Fibroblast of skin of scalp (primary cell): ENCODE measurements at regions not wholly inside any gene's neighbourhood (a gene's known extent, or its start where the extent isn't known, plus 50 kb on each side); places are given as distances from the start of the nearest gene placed in this dataset.

Experiments used
- DNase-seq: peaks from one replicate; pipeline ENCODE4 v3.0.0-alpha.2; 2013

DNA sequence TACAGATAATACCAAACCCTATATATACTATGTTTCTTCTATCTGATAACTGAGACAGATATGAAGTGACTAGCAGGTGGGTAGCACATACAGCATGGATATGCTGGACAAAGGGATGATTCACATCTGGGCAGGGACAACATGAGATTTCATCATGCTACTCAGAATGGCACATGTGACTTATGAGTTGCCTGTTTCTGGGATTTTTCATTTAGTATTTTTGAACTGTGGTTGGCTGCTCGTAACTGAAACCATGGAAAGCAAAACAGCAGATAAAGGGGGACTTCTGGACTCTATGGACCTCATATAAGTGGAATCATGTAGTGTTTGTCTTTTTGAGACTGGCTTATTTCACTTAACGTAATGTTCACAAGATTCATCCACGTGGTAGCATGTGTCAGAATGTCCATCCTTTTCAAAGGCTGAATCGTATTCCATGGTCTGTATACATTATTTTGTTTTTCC lies 883.0 kb downstream of the TBC1D22A start:
- no peak for DNase-seq

DNA sequence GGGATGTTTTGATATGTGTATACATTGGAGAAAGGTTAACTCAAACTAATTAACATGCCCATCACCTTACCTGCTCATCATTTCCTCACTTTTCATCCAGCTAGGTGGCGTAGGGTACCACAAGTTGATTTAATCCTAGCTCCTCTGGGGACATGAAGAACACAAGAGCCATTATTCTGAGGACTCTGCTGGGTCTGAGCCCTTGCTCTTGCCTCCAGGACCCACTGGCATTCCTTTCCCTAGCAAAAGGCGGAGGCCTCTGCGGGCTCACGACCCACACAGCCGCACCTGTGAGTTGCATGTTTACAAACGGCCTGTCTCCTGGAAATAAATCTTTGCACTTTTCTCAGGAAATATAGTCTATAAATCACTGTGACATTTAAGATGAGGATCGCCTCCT lies 871.9 kb downstream of the TBC1D22A start:
- DNase-seq = no peak

DNA sequence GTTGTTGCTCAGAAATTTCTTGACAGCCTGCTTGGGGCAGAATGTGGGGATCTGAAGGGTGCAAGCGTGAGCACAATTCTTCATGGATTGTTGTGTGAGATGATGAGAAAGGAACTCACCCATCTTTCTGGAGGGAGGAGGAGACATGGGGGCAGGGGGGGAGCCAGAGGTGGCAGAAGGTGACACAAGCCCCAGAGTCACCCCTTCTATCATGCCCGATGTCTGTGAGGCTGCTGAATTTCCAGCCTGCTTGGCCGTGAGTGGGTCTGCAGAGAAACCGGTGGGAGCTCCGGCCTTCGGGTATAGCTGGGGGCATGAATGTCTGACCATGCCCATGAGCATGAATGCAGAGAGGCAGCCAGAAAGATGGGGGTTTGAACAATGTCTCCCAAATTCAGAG lies 870.7 kb downstream of the TBC1D22A start:
- no peak for DNase-seq

DNA sequence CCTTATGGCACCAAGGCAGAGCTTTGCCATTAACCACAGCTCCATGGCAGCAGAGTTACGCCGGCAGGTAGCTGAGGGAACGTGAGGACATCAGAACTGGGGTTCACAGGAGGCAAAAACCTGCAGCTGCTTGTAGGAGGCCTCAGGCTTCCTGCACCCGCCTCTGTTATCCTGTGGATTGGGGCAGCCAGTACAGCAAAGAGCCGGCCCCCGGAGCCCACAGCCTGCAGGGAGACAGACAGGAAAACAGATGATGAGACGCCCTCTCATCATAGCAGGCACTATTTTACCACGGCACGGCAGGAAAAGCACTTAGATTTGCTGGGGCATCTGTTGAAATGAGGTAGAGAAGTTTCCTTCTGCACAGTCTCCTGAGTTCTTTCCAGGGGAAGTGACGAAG lies 870.3 kb downstream of the TBC1D22A start:
- no peak for DNase-seq

DNA sequence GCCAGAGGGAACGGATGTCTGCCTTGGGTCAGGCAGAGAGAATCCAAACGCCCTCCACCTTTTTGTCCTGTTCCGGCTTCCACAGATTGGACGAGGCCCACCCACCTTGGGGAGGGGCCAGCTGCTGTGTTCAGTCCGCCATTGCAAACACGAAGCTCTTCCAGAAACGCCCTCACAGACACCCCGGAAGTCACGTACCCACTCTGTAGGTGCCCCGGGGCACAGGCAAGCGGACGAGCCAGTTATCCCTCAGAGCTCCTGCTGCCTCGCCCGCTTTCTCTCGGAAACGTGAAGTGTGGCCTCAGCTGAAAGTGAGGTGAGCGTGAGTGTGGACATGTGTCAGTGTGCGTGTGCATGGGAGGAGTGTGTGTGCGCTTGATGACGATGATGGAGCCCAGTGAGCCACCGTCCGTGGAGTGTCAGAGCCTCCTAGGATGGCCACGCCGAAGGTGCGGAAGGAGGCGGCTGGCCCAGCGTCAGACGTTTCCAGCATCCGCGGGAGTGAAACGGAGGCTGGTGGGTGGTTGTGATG lies 869.2 kb downstream of the TBC1D22A start:
- DNase-seq = no peak

DNA sequence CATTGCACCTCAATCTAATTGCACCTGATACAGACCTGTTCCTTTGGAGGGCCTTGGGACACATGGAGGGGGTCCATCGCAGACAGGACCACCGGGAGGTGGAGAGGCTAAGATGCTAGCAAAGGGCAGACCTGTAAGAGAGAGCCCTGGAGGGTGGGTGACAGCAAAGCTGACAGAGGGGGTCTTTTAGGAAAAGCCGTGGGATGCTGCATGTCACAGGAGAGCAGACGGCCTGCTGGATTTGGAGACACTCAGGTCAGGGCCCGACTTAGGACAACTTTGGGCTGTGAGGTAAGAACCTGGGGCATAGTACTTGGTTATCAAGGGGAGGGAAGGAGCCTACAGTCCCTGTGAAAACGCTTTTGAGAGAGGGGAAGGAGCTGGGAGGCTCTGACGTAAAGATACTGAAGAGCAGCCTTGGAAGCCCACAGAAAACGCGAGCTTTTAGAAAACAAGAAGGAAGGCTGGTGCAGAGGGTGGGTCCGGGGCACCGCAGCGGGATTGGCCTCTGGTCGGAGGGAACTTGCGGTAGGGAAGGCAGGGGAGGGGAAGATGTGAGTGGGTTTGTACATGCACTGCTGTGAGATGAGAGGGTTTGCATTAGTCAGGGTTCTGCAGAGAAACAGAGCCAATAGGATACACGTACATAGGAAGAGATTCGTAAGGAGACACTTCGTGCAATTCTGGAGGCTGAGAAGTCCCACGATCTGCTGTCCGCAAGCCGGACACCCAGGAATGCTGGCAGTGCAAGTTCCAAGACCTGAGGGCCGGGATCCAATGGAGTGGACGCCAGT lies 868.5 kb downstream of the TBC1D22A start:
- DNase-seq = no peak

DNA sequence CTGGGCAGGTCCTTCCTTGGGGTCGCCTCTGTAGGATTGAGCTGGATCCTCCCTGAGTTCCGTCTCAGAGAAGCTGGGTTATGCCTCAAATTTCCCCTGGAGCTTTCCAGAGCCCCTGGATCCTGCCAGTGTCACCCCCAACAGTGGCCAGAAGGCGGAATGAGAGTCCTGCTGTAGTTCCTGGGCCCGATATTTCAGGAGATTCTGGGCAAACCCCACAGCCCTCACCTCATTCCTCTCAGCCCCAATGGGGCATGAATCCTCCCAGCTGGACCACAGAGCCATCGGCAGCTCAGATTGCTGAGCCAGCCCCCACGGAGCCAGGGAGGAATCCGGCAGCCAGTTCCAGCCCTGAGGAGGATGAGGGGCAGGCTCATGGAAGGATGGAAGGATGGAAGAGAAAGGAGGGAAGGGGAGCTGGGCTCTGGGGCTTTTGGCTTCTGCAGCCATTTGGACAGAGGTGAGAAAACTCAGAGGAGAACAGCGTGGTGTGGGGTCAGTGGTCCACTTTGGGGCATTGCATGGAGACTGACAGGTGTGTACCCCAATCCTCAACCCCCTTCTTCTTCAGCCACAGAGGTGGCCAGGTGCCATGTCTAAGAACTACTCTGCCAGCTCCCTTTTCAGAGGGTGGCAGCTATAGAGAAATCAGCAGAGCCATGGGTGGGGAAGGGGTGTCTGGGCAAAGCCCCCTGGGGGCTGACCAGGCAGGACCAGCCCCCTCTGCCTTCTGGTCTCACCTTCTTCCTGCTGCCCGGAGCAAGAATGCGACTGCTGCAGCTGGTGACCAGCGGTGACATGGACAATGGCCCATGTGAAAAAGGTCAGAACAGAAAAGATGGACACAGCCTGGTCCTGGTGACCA lies 867.6 kb downstream of the TBC1D22A start:
- DNase-seq = no peak

DNA sequence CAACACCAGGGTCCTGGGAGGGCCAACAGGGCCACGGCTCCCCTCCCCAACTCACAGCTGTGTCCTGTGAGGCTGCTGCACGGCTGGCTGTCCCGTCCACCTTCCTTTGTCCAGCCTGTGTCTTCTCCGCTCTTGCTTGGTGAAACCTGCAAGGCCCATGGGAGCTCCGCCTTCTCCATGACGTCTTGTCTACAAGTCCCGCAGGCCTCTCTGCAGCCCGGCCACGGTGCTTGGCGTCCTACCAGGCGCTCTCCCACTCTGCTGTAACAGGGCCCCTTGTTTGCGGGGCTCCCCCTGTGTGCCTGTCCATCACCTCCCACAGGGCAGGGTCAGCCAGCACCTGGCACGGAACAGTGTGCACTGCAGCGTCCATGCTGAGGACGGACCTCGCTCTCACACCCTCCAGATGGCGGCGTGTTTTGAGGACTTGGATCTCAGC lies 866.8 kb downstream of the TBC1D22A start:
- DNase-seq = no peak

DNA sequence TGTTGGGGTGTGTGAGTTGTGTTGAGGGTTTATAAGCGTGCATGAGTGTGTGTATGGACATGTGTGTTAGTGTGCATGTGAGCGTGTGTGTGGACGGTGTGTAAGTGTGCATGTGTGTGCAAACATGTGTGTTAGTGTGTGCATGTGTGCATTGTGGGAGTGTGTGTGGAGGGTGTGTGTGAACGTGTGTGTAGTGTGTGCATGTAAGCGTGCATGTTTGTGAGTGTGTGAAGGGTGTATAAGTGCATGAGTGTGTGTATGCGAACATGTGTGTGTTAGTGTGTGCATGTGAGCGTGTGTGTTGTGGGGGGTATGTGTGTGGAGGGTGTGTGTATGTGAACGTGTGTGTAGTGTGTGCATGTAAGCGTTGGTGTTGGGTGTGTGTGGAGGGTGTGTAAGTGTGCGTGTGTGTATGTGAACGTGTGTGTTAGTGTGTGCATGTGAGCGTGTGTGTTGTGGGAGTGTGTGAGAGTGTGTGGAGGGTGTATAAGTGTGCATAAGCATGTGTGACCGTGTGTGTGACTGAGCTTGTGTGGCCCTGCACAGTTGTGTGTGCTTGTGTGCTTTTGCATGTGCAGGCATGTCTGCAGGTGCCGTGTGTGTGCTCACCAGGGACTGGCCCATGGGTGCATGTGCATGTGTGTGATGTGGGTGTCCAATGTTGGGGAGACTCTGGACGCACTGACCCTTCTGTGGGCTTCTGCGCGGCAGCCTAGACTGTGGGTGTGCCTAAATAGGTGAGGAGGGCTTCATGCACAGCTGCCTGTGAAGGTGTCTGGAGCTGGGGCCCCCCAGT lies 866.2 kb downstream of the TBC1D22A start:
- DNase-seq = no peak

DNA sequence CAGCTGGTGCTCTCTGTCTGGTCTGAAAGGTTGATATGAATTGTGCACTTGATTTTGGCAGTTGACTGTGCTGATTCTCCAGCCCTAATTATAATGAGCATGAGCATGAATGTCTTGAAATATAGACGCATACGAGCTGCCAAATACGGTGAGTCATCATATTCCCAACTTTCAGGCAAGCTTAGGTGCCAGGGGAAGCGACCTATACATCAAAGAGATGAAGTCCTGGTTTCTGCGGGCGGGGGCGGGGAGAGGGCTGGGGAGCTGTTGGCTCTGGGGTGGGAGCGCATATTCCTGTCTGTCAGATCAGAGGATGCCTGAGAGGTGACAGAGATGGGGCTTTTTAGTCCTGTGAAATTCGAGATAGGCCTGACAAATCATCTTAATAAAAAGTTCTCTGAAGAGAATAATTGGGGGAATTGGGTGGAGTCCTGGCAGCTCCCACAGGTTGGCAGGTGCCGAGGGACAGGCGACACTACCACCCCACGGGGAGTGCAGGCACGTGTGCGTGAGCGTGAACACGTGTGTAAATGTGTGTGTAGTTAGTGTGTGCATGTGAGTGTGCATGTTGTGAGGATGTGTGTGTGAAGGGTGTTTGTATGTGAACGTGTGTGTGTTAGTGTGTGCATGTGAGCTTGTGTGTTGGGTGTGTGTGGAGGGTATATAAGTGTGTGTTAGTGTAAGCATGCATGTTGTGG lies 865.3 kb downstream of the TBC1D22A start:
- no peak for DNase-seq

DNA sequence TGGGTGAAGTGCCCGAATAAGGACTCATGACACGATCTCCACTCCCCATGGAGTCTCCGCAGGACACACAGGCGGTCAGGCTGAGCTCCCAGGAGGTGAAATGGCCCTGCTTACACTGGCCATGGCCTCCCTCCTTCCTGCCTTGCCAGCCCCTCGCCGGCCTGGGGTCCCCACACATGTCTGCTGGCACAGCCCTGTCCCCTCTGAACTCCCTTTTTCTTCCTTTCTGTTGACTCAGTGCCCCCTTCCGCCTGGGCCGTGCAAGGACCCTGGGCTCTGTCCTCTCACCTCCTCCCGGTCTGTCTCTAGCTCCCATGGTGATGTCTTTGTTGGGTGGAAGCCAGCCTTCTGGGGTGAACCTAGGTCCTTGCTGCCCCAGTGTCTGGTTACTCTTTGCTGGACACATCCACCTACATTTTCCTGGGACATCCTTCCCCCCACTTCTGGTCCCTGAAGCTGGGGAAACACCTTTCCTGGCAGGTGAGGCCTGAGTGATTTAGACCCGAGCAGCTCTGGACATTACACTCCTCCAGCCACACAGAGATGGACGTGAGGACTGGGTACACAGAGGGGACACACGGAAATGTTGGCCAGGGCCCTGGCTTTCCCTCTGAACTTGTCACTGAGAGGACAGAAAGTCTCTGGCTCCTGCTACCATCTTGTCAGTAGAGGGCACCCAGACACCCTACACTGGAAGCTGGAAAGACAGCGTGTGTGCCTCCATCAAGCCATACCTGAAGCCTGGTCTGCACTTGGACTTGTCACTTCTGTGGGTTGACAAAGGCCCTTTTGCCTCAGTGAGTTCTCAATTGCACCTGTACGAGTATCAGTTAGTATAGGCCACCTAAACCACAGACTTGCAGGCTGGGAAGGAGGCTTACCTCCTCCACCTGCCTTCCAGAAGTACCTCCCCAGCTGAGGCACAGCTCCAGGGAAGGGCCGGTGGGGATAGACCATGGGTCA lies 864.3 kb downstream of the TBC1D22A start:
- no peak for DNase-seq

DNA sequence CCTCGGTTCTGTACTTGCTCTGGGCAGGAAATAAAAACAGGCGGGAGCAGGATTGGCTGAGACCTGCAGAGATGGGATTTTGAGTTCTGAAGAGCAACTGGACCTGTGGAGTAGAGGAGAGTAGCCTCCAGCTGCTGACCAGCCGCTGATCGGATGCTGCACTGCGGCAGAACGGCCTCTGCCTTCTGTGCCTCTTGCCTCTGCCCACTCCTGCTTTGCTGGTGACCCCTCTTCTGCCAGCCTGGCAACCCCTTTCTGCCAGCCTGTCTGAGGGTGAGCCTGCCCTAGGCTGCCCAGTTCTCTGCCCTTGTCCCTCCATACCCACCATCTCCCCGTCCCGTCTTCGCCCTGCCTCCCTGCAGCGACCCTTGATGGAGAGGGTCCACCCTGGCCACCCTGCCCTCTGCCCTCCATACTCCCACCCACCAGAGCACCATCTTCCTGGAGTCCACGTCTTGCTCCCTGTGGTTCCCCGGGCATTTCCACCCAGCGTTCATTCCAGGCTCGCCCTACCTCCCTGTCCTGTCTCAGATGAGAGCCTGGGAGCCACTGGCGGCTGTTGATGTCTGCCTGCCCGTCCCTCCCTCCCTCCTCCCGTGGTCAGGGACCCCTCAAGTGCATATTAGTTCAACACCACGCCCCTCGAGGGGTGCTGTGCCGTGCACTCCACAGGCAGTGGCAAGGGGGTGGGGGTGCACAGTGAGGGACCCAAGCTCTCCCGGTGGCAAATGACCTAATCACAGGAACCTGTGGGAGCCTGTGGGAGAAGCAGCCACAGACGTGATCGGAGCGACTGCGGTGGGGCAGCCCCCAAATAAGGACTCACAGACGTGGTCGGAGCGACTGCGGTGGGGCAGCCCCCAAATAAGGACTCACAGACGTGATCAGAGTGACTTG lies 863.3 kb downstream of the TBC1D22A start:
- DNase-seq = no peak

DNA sequence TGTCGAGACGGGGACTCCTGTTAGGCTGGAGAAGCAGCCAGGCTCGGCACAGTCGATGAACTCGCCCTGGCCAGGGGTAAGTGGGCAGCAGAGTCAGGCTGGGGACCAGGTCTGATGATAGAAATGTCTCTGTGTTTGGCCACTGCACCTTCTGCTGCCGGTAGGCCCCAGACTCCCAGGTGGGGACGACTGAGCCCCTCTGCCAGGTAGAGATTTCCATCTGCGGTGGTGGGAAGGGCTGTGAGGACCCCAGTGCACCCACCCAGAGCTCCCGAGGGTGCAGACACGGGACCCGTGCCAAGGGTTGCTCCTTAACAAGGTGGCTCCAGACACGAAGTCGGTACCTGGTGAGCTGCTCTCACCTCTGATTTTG lies 862.5 kb downstream of the TBC1D22A start:
- DNase-seq = no peak

DNA sequence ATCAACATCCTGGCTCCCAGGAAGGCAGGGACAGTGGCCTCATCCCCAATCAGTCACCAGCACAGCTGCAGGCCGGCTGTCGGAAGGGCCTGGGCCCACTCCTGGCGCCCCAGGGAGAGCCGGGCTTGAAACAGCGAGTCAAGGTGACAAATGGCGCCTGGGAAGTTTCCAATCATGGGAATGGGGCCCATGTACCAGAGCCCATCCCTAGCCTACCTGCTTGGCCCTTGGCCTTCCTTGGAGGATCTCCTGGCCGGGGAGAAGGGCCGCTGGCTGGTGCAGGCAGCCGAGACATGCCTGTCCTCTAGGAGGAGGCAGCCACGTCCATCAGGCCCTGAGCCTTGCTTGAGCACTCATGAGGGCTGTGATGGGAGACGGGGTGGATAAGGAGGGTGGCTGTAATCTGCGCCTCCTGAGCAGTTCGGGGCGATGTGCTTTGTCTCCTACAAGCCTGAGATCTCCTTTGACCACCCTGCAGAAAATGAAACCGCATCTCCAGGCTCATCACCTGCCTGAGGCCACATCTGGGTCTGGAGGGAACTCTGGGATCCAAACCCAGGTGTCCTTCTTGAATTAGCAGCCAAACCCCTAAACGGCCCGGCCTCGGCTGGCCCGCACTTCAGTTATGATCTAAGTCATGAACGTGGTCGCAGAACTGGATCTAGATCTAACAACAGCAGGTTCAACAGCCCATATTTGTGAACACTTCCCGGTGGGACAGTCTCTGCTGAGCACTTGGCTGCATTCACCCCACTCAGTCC lies 862.0 kb downstream of the TBC1D22A start:
- DNase-seq = no peak

DNA sequence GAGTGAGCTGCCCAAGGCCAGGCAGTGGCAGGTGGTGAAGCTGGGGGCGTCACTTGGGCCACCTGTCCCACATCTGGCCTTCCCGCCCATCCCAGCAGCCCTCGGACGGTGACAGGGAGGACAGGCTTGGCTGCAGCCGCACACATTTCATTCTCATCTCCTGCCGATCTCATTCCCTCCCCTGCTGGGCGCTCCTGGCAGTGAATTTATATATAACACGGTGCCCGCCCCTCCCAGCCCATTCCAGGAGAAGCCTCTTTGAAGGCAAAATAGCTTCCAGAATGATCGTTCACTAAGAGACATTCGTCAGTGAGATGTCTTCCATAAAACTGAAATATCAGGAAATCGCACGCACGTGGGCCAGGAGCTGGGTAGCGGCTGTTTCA lies 861.3 kb downstream of the TBC1D22A start:
- DNase-seq = no peak

DNA sequence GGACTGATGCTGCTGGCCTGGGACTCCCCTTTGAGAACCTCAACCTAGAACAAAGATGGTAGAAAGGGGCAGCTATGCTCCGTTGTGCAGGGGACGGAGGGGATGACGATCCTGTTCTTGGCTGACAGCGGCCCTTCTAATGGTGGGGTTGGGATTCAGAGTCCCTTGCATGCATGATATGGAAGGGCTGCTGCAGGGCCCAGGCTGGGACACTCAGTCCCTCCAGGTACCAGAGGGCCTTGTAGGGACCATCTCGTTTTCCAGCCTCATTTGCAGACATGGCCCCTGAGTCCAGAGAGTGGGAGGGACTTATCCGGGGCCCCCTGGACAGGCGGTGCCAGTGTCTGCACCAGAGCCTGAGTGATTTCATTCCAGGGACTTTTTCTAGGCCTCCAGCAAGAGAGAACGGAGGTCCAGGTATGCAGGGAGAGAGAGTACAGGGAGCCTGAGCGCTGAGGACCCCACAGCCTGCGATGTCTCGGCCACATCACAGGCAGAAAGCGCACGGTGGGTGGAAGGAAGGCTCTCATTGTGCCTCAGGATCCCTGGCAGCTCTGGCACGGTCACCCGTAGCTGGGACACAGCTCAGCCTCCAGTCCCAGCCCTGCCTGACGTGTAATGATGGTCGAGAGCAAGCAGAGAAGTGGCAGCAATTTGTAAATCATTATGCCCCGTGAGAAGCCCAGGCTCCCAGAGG lies 860.8 kb downstream of the TBC1D22A start:
- DNase-seq = no peak

DNA sequence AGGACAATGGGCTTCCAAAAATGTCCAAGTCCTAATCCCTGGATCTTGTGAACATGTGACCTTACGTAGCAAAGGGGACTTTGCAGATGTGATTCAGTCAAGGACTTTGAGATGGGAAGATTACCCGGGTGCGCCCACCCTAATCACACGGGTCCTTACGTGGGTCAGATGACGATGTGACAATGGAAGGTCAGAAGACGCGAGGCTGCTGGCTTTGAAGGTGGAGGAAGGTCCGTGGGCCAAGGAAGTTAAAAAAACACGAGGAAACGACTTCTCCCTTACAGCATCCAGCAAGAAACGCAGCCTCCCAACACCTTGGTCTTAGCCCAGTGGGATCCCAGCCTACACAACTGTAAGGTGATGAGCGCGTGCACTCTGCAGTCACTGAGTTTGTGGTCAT lies 860.1 kb downstream of the TBC1D22A start:
- no peak for DNase-seq

DNA sequence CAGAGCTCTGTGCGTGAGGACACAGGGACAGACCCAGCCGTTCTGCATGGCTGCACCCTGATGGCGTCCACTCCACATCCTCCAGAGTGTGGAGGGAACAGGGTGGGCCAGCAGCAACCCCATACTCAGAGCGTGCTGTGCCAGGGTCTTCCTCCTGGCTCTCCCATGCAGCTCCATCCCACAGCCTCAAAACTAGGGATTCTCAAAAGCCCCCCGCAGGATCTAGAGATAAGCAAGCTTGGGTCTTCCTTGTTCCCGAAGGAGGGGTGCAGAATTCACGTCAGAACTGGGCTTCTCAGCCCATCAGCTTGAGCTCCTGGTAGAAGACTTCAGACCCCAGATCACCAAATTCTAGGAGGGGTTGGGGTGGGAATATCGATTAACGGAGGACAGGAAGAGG lies 858.8 kb downstream of the TBC1D22A start:
- no peak for DNase-seq
